ENCODE measurements at regions not wholly inside any gene's neighbourhood (a gene's known extent, or its start where the extent isn't known, plus 50 kb on each side); places are given as distances from the start of the nearest gene placed in this dataset.

DNA sequence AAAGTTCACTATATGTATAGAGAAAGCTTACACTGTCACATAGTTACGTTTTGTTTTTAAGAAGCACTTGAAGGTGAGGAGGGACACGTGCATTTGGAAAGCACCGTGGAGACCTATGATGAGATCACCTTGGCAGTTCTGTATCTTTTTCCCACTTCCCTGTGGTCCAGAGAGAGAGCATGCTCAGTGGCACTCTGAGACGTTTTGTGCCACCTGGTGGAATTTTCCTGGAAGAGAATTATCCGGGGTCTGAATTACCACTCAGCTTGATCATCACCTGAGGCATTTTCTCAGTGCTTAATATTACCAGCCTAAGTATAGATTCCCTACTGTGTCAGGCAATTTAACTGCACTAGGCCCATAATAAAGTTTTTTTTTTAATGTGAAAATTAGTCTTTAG lies 469.4 kb upstream of the SMIM21 start:
- Histone ChIP-seq H3K4me1 (replicated peaks; ENCODE audit: insufficient read depth) (no peaks in the 10 kb centered on the region), H3K36me3 (ENCODE audit: low read depth) (no peaks in the 10 kb centered on the region), H3F3A (ENCODE audit: insufficient read depth, low read depth) (no peaks in the 10 kb centered on the region), H3K79me2 (ENCODE audit: low read depth) (no peaks in the 10 kb centered on the region), H3K4me2 (no peak overlapping the region), H3K4me3 (no peak overlapping the region), H4K20me1 (ENCODE audit: insufficient read depth) (no peaks in the 10 kb centered on the region), H3K27ac (no peak overlapping the region), H3K27me3 (ENCODE audit: insufficient read depth, low read depth) (peaks cover 7% of the 10 kb centered on the region; the same call in 1 of the 2 replicates), H3K9me3 (ENCODE audit: insufficient read depth, low read depth) (no peaks in the 10 kb centered on the region), H3K9me2 (ENCODE audit: insufficient read depth) (no peaks in the 10 kb centered on the region), H2AFZ (no peak overlapping the region)
- intact Hi-C loops (cut with micrococcal nuclease; ENCODE audit: unreplicated experiment) = no loop called here
- ChIA-PET POLR2A (ENCODE audit: unreplicated experiment) (no interaction called here), CTCF (no interaction called here)
- BruUV-seq (replicated peaks) = no TSS peak
- no peak for TF ChIP-seq EZH2 (IDR thresholded peaks at IDR 0.05; ENCODE audit: low read depth)
- TF ChIP-seq, protein P1, sequence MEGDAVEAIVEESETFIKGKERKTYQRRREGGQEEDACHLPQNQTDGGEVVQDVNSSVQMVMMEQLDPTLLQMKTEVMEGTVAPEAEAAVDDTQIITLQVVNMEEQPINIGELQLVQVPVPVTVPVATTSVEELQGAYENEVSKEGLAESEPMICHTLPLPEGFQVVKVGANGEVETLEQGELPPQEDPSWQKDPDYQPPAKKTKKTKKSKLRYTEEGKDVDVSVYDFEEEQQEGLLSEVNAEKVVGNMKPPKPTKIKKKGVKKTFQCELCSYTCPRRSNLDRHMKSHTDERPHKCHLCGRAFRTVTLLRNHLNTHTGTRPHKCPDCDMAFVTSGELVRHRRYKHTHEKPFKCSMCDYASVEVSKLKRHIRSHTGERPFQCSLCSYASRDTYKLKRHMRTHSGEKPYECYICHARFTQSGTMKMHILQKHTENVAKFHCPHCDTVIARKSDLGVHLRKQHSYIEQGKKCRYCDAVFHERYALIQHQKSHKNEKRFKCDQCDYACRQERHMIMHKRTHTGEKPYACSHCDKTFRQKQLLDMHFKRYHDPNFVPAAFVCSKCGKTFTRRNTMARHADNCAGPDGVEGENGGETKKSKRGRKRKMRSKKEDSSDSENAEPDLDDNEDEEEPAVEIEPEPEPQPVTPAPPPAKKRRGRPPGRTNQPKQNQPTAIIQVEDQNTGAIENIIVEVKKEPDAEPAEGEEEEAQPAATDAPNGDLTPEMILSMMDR (conservative IDR thresholded peaks at IDR 0.05) = no peak
- DNase-seq = no peak

DNA sequence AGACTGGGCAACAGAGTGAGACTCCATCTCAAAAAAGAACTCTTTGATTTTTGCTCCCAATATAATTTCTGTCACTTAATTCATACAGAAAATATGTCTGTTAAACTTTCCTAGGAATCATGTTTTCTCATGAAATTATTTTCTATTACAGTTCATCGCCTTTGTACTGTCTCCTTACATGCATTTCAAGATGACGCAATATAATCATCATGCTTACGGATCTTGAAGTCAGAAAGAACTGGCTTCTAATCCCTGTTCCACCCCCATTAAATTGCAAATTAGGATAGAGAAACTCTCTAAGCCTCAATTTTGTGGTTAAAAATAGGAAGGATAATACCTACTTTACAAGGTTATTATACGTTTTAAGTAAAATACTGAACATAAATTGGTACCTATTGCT lies 467.6 kb upstream of the SMIM21 start:
- CTCF ChIA-PET = no interaction called here
- no peaks in the 10 kb centered on the region for H3K9me2 ChIP-seq (ENCODE audit: insufficient read depth)
- H4K20me1 ChIP-seq (ENCODE audit: insufficient read depth) = no peaks in the 10 kb centered on the region
- H3K4me3 ChIP-seq = no peak overlapping the region
- H3K9me3 ChIP-seq (ENCODE audit: insufficient read depth, low read depth) = no peaks in the 10 kb centered on the region
- no peaks in the 10 kb centered on the region for H3K79me2 ChIP-seq (ENCODE audit: low read depth)
- no peak overlapping the region for H2AFZ ChIP-seq
- no peaks in the 10 kb centered on the region for H3K36me3 ChIP-seq (ENCODE audit: low read depth)
- no TSS peak for BruUV-seq (replicated peaks)
- no peaks in the 10 kb centered on the region for H3F3A ChIP-seq (ENCODE audit: insufficient read depth, low read depth)
- peaks cover 7% of the 10 kb centered on the region; the same call in 1 of the 2 replicates for H3K27me3 ChIP-seq (ENCODE audit: insufficient read depth, low read depth)
- intact Hi-C loops (cut with micrococcal nuclease; ENCODE audit: unreplicated experiment) = no loop called here
- H3K4me2 ChIP-seq = no peak overlapping the region
- TF ChIP-seq EZH2 (IDR thresholded peaks at IDR 0.05; ENCODE audit: low read depth) = no peak
- POLR2A ChIA-PET (ENCODE audit: unreplicated experiment) = no interaction called here
- H3K27ac ChIP-seq = no peak overlapping the region
- DNase-seq = no peak
- H3K4me1 ChIP-seq (replicated peaks; ENCODE audit: insufficient read depth) = no peaks in the 10 kb centered on the region

DNA sequence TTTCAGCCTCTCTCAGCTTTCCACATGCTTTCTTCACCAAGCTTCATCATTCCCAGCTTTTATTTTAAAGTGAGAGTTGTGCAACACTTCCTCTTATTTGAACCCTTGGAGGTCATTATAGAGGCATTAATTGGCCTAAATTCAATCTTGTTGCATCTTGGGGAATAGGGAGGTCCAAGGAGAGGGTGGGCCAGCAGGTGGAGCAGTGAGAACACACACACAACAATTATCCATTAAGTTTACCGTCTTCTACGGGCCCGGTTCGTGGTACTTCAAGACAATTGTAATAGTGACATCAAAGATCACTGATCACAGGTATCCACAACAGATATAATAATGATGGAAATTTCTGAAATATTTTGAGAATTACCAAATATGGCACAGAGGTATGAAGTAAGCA lies 457.2 kb upstream of the SMIM21 start:
- TF ChIP-seq EZH2 (IDR thresholded peaks at IDR 0.05; ENCODE audit: low read depth) = no peak
- TF ChIP-seq, protein P1 (conservative IDR thresholded peaks at IDR 0.05) = no peak
- Histone ChIP-seq H3F3A (ENCODE audit: insufficient read depth, low read depth) (no peaks in the 10 kb centered on the region), H2AFZ (no peak overlapping the region), H4K20me1 (ENCODE audit: insufficient read depth) (no peaks in the 10 kb centered on the region), H3K27ac (no peak overlapping the region), H3K4me1 (replicated peaks; ENCODE audit: insufficient read depth) (no peaks in the 10 kb centered on the region), H3K4me3 (no peak overlapping the region), H3K9me3 (ENCODE audit: insufficient read depth, low read depth) (no peaks in the 10 kb centered on the region), H3K79me2 (ENCODE audit: low read depth) (no peaks in the 10 kb centered on the region), H3K9me2 (ENCODE audit: insufficient read depth) (no peaks in the 10 kb centered on the region), H3K36me3 (ENCODE audit: low read depth) (no peaks in the 10 kb centered on the region), H3K4me2 (no peak overlapping the region), H3K27me3 (ENCODE audit: insufficient read depth, low read depth) (peaks cover 71% of the 10 kb centered on the region)
- no peak for DNase-seq
- ChIA-PET CTCF (no interaction called here), POLR2A (ENCODE audit: unreplicated experiment) (no interaction called here)
- intact Hi-C loops (cut with micrococcal nuclease; ENCODE audit: unreplicated experiment) = no loop called here
- no TSS peak for BruUV-seq (replicated peaks)

GRCh38 chr18:75880925-75881504 lies 453.5 kb upstream of the SMIM21 start:
- no peaks in the 10 kb centered on the region for H3K79me2 ChIP-seq (ENCODE audit: low read depth)
- no peaks in the 10 kb centered on the region for H3K36me3 ChIP-seq (ENCODE audit: low read depth)
- H3K4me1 ChIP-seq (replicated peaks; ENCODE audit: insufficient read depth) = no peaks in the 10 kb centered on the region
- CTCF ChIA-PET = no interaction called here
- intact Hi-C loops (cut with micrococcal nuclease; ENCODE audit: unreplicated experiment) = no loop called here
- H4K20me1 ChIP-seq (ENCODE audit: insufficient read depth) = no peaks in the 10 kb centered on the region
- H3K4me3 ChIP-seq = no peak overlapping the region
- no TSS peak for BruUV-seq (replicated peaks)
- DNase-seq = no peak
- H3F3A ChIP-seq (ENCODE audit: insufficient read depth, low read depth) = no peaks in the 10 kb centered on the region
- POLR2A ChIA-PET (ENCODE audit: unreplicated experiment) = no interaction called here
- H3K9me2 ChIP-seq (ENCODE audit: insufficient read depth) = no peaks in the 10 kb centered on the region
- TF ChIP-seq EZH2 (IDR thresholded peaks at IDR 0.05; ENCODE audit: low read depth) = no peak
- TF ChIP-seq, protein P1 (conservative IDR thresholded peaks at IDR 0.05) = no peak
- H3K4me2 ChIP-seq = no peak overlapping the region
- no peaks in the 10 kb centered on the region for H3K9me3 ChIP-seq (ENCODE audit: insufficient read depth, low read depth)
- H3K27ac ChIP-seq = no peak overlapping the region
- no peak overlapping the region for H2AFZ ChIP-seq
- H3K27me3 ChIP-seq (ENCODE audit: insufficient read depth, low read depth) = peaks cover 58% of the 10 kb centered on the region
